ENCODE measurements at regions not wholly inside any gene's neighbourhood (a gene's known extent, or its start where the extent isn't known, plus 50 kb on each side); places are given as distances from the start of the nearest gene placed in this dataset.

DNA sequence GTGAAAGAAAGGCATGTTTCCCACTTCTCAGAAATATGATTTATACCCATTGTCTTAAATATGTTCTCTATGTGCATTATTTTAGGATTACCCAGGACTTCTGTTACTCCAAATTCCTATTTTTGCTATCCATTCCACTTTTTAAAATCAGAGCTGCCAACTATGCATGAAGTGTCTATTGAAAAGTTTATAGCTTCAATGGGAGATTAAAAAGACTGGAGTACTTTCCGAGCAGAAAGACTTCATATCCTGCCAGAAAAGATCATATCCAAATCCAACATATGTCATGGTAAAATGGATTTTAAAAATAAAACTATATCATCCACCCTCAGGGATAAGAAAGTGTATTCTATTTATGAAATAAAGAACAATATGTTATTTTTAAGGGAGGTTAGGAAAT is 212.7 kb downstream of the COL12A1 start:
- Histone ChIP-seq H3K27ac (no peak overlapping the region), H3K27me3 (no peaks in the 10 kb centered on the region), H3K9me3 (no peaks in the 10 kb centered on the region), H3K4me3 (no peak overlapping the region), H3K36me3 (replicated peaks in 1 of 2; ENCODE audit: insufficient read depth in 1 of 2, low read depth in 2 of 2) (no peaks in the 10 kb centered on the region), H3K4me1 (no peaks in the 10 kb centered on the region)
- DNase-seq (no peak), ATAC-seq (no peak)
- WGBS, 2 donors, result 70 to 76% methylated on average over 1 of the region's 1 CpG
- TF ChIP-seq, protein P1, sequence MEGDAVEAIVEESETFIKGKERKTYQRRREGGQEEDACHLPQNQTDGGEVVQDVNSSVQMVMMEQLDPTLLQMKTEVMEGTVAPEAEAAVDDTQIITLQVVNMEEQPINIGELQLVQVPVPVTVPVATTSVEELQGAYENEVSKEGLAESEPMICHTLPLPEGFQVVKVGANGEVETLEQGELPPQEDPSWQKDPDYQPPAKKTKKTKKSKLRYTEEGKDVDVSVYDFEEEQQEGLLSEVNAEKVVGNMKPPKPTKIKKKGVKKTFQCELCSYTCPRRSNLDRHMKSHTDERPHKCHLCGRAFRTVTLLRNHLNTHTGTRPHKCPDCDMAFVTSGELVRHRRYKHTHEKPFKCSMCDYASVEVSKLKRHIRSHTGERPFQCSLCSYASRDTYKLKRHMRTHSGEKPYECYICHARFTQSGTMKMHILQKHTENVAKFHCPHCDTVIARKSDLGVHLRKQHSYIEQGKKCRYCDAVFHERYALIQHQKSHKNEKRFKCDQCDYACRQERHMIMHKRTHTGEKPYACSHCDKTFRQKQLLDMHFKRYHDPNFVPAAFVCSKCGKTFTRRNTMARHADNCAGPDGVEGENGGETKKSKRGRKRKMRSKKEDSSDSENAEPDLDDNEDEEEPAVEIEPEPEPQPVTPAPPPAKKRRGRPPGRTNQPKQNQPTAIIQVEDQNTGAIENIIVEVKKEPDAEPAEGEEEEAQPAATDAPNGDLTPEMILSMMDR (IDR thresholded peaks at IDR 0.05), result no peak
- no peak for TF ChIP-seq POLR2A (IDR thresholded peaks at IDR 0.05)
- intact Hi-C loops (cut with DNase I), result no loop called here

- no peak for DNase-seq
- H3K27ac ChIP-seq, result no peak overlapping the region
- ATAC-seq, result no peak
- intact Hi-C loops (cut with DNase I), result no loop called here
- H3K4me3 ChIP-seq, result no peak overlapping the region
- no peaks in the 10 kb centered on the region for H3K27me3 ChIP-seq
- no peaks in the 10 kb centered on the region for H3K4me1 ChIP-seq
- peaks cover 0 to 4% (median 0%) of the 10 kb centered on the region in 3 donors for H3K9me3 ChIP-seq
- 90 to 91% methylated on average over 3 of the region's 3 CpGs for WGBS, 2 donors
- no peaks in the 10 kb centered on the region for H3K36me3 ChIP-seq (replicated peaks in 1 of 2; ENCODE audit: insufficient read depth in 1 of 2, low read depth in 2 of 2)
- no peak for TF ChIP-seq POLR2A (IDR thresholded peaks at IDR 0.05)
Measured at GRCh38 chr6:74991573-74992332, 214.1 kb downstream of the COL12A1 start.

DNA sequence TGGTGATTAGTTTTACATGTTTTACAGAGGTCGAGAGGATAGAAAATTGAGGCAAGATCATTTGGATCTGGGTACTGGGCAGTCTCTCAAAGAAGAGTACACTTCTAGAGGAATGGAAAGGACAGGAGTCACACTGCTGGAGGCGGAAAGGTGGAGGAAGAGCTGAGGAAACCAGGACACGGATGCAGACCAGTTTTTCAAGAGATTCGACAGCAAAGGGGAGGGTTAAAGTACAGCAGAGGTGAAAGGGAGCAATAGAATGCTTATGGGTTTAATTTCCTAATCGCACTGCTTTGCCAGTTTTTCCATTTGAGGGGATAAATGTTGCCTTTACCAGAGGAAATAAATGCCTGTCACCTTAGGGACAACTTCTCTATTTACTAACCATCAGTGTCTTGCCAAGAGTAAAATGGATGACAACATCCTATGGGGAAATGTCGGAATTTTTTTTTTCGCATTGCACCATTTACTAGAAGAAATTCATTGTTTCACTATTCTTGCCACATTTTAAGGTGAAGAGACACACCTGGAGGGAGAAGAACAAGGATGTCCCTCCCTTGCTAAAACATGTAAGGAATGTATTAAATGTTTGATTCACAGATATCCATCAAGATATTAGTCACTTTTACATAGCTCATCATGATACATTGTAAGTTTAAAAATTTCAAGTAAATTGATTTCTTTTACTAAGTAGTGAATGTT is 226.6 kb downstream of the COL12A1 start:
- H3K4me3 ChIP-seq, result no peak overlapping the region
- H3K27ac ChIP-seq, result no peak overlapping the region
- H3K36me3 ChIP-seq (replicated peaks in 1 of 2; ENCODE audit: insufficient read depth in 1 of 2, low read depth in 2 of 2), result no peaks in the 10 kb centered on the region
- TF ChIP-seq, protein P1 (IDR thresholded peaks at IDR 0.05), result no peak
- TF ChIP-seq POLR2A (IDR thresholded peaks at IDR 0.05), result no peak
- WGBS, 2 donors, result 77 to 84% methylated on average over 7 of the region's 7 CpGs
- no peaks in the 10 kb centered on the region for H3K27me3 ChIP-seq
- DNase-seq, result no peak
- ATAC-seq, result no peak
- intact Hi-C loops (cut with DNase I), result no loop called here
- no peaks in the 10 kb centered on the region for H3K4me1 ChIP-seq
- no peaks in the 10 kb centered on the region for H3K9me3 ChIP-seq

- no peaks in the 10 kb centered on the region for H3K4me1 ChIP-seq
- ATAC-seq (no peak), DNase-seq (no peak)
- intact Hi-C loops (cut with DNase I), result no loop called here
- H3K9me3 ChIP-seq, result no peaks in the 10 kb centered on the region
- 76 to 80% methylated on average over 2 of the region's 2 CpGs for WGBS, 2 donors
- TF ChIP-seq, protein P1 (IDR thresholded peaks at IDR 0.05), result no peak
- TF ChIP-seq POLR2A (IDR thresholded peaks at IDR 0.05), result no peak
- H3K36me3 ChIP-seq (replicated peaks in 1 of 2; ENCODE audit: insufficient read depth in 1 of 2, low read depth in 2 of 2), result no peaks in the 10 kb centered on the region
- no peak overlapping the region for H3K27ac ChIP-seq
- no peak overlapping the region for H3K4me3 ChIP-seq
- H3K27me3 ChIP-seq, result no peaks in the 10 kb centered on the region
Measured at GRCh38 chr6:74976701-74977100, 229.2 kb downstream of the COL12A1 start.

DNA sequence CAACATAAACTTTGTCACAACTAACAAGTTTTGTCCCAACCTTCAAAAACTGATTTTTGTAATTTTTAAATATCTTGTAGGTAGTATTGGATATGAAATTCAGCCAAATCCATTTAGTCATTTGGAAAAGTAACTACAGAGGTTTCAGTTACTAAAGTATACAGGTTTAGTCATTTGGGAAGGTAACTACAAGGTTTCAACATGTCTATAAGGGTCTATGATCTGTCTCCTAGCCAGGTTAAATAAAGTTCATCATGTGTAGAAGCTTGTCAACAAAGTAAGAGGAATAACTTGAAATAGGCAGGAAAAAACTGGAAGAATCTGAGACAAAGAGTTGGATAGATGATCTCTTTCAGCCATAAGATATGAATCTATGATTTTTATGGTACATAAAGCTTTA is 229.8 kb downstream of the COL12A1 start:
- Histone ChIP-seq H3K27ac (no peak overlapping the region), H3K9me3 (no peaks in the 10 kb centered on the region), H3K4me1 (no peaks in the 10 kb centered on the region), H3K27me3 (no peaks in the 10 kb centered on the region), H3K4me3 (no peak overlapping the region), H3K36me3 (replicated peaks in 1 of 2; ENCODE audit: insufficient read depth in 1 of 2, low read depth in 2 of 2) (no peaks in the 10 kb centered on the region)
- intact Hi-C loops (cut with DNase I), result no loop called here
- DNase-seq (no peak), ATAC-seq (no peak)
- TF ChIP-seq, protein P1 (IDR thresholded peaks at IDR 0.05), result no peak
- TF ChIP-seq POLR2A (IDR thresholded peaks at IDR 0.05), result no peak
